ENCODE measurements at regions not wholly inside any gene's neighbourhood (a gene's known extent, or its start where the extent isn't known, plus 50 kb on each side); places are given as distances from the start of the nearest gene placed in this dataset.

GRCh38 chr10:107430446-107430845, 265.9 kb upstream of the SORCS1 start:
- TF ChIP-seq, protein P1, sequence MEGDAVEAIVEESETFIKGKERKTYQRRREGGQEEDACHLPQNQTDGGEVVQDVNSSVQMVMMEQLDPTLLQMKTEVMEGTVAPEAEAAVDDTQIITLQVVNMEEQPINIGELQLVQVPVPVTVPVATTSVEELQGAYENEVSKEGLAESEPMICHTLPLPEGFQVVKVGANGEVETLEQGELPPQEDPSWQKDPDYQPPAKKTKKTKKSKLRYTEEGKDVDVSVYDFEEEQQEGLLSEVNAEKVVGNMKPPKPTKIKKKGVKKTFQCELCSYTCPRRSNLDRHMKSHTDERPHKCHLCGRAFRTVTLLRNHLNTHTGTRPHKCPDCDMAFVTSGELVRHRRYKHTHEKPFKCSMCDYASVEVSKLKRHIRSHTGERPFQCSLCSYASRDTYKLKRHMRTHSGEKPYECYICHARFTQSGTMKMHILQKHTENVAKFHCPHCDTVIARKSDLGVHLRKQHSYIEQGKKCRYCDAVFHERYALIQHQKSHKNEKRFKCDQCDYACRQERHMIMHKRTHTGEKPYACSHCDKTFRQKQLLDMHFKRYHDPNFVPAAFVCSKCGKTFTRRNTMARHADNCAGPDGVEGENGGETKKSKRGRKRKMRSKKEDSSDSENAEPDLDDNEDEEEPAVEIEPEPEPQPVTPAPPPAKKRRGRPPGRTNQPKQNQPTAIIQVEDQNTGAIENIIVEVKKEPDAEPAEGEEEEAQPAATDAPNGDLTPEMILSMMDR (IDR thresholded peaks at IDR 0.05): no peak
- TF ChIP-seq POLR2A (IDR thresholded peaks at IDR 0.05): no peak

Measured in heart left ventricle (tissue), 13 donors.